Pancreas (tissue), 10 donors: ENCODE measurements at regions not wholly inside any gene's neighbourhood (a gene's known extent, or its start where the extent isn't known, plus 50 kb on each side); places are given as distances from the start of the nearest gene placed in this dataset.

ENCODE experiments used
- ATAC-seq, 4 donors: fragments of 200-7000 bp; cut with Tn5 transposase; one replicate each; pipeline versions ENCODE4 v1.8.0 to v1.9.1; 2020; ENCODE audit warnings: mild to moderate bottlenecking in 4 of 4, moderate library complexity in 4 of 4
- DNase-seq, 6 donors: peaks; one replicate each; pipeline ENCODE4 v3.0.0-alpha.2; 2020
- FAIRE-seq: peaks from 2 replicates; lab custom pipeline; 2012; peaks lifted over from hg19 to GRCh38; lab: Jason Lieb, UNC
- H3K27ac ChIP-seq, 4 donors: fragments of 200-600 bp; sonication (generic); 1 replicate in 3 of 4; 2 replicates in 1 of 4; pipeline versions ENCODE4 v1.5.0 to v1.8.0; 2020
- H3K27me3 ChIP-seq, 4 donors: fragments of 200-600 bp; one replicate each; pipeline ENCODE4 v1.8.0; 2021
- H3K36me3 ChIP-seq, 3 donors: fragments of 200-600 bp; sonication (generic) in 1 of 3; one replicate each; pipeline versions ENCODE4 v1.5.0 to v1.8.0; 2020 to 2021
- H3K4me1 ChIP-seq, 3 donors: fragments of 200-600 bp; one replicate each; pipeline ENCODE4 v1.8.0; 2021
- H3K4me3 ChIP-seq, 4 donors: fragments of 200-600 bp; sonication (generic) in 2 of 4; one replicate each; pipeline versions ENCODE4 v1.5.0 to v1.8.0; 2020 to 2021
- H3K9me3 ChIP-seq, 4 donors: fragments of 200-600 bp; one replicate each; pipeline ENCODE4 v1.8.0; 2021
- WGBS, 2 donors: extraction: QIAGEN DNeasy Blood & Tissue Kit; methylation state at CpG; one replicate each; pipeline ENCODE4 v1.1.7; 2013; 5-methylcytosine and 5-hydroxymethylcytosine counted together
- intact Hi-C, 3 donors: fragments of 100-400 bp; cut with DNase I; formaldehyde crosslinking; loops; one replicate each; pipeline versions ENCODE4 v1.11.1 to v1.14.2; 2022
- TF ChIP-seq, protein P1 (sequence below), 4 donors: fragments of 200-600 bp; sonication (generic) in 3 of 4; IDR thresholded peaks; one replicate each; pipeline versions ENCODE4 v1.5.0 to v1.8.0; 2021; ENCODE audit warnings: antibody characterized with exemption in 4 of 4
- donor health status: healthy with polysubstance abuse.
- donor health status: DM: no; HTN: no; CAD: no; lungs with moderate emphysema.
- donor health status: DM: no; HTN: no; CAD: no.
- donor health status: control.
- donor health status: control.
- donor health status: Bipolar disorder and iron deficiency.
- donor health status: DM: yes; HTN: yes; CAD: no.
- donor health status: DM: no; HTN: no; CAD: no.
- donor health status: DM: no; HTN: no; CAD: no.
- donor health status: DM: yes; HTN: yes; CAD: no.

DNA sequence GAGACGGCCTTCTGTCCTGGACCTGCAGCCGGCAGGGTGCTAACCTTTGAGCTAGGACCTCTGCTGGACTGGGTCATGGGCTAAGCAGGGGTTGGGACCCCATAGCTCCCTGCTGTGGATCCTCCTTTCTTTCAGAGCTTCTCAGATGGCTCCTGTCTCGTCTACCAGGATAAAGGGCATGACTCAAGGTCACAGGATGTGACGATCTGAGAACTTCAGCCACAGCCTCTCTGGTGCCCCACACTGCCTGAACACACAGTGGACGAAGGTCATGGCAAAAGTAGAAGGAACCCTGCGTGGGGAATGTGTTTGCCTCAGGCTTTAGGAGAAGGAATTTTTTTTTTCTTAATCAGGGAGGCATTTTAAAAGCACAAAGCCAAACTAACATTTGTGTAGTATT, 196.7 kb downstream of the TRIM29 start:
- H3K36me3 ChIP-seq: no peaks in the 10 kb centered on the region
- no peaks in the 10 kb centered on the region for H3K27me3 ChIP-seq
- intact Hi-C loops: no loop called here
- FAIRE-seq (no peak), ATAC-seq (no peak), DNase-seq (no peak)
- no peak overlapping the region for H3K27ac ChIP-seq
- TF ChIP-seq, protein P1, sequence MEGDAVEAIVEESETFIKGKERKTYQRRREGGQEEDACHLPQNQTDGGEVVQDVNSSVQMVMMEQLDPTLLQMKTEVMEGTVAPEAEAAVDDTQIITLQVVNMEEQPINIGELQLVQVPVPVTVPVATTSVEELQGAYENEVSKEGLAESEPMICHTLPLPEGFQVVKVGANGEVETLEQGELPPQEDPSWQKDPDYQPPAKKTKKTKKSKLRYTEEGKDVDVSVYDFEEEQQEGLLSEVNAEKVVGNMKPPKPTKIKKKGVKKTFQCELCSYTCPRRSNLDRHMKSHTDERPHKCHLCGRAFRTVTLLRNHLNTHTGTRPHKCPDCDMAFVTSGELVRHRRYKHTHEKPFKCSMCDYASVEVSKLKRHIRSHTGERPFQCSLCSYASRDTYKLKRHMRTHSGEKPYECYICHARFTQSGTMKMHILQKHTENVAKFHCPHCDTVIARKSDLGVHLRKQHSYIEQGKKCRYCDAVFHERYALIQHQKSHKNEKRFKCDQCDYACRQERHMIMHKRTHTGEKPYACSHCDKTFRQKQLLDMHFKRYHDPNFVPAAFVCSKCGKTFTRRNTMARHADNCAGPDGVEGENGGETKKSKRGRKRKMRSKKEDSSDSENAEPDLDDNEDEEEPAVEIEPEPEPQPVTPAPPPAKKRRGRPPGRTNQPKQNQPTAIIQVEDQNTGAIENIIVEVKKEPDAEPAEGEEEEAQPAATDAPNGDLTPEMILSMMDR (IDR thresholded peaks at IDR 0.05): no peak
- 63 to 66% methylated on average over 6 of the region's 6 CpGs for WGBS, 2 donors
- no peak overlapping the region for H3K4me3 ChIP-seq
- no peaks in the 10 kb centered on the region for H3K4me1 ChIP-seq
- no peaks in the 10 kb centered on the region for H3K9me3 ChIP-seq

- no peak overlapping the region for H3K4me3 ChIP-seq
- TF ChIP-seq, protein P1 (IDR thresholded peaks at IDR 0.05): no peak
- H3K36me3 ChIP-seq: no peaks in the 10 kb centered on the region
- no peak overlapping the region for H3K27ac ChIP-seq
- no peaks in the 10 kb centered on the region for H3K9me3 ChIP-seq
- WGBS, 2 donors: 90 to 93% methylated on average over 7 of the region's 7 CpGs
- H3K4me1 ChIP-seq: no peaks in the 10 kb centered on the region
- no peak for FAIRE-seq
- intact Hi-C loops: no loop called here
- no peaks in the 10 kb centered on the region for H3K27me3 ChIP-seq
- no peak for ATAC-seq
- no peak for DNase-seq
Observed at GRCh38 chr11:119940401-119940976, 197.4 kb downstream of the TRIM29 start.

GRCh38 chr11:119937412-119937811, 200.5 kb downstream of the TRIM29 start:
- intact Hi-C loops: no loop called here
- no peak for ATAC-seq
- TF ChIP-seq, protein P1 (IDR thresholded peaks at IDR 0.05): no peak
- H3K27ac ChIP-seq: no peak overlapping the region
- H3K4me1 ChIP-seq: no peaks in the 10 kb centered on the region
- no peaks in the 10 kb centered on the region for H3K36me3 ChIP-seq
- H3K4me3 ChIP-seq: no peak overlapping the region
- no peaks in the 10 kb centered on the region for H3K9me3 ChIP-seq
- FAIRE-seq: no peak
- 72 to 77% methylated on average over 4 of the region's 4 CpGs for WGBS, 2 donors
- no peak for DNase-seq
- H3K27me3 ChIP-seq: no peaks in the 10 kb centered on the region

DNA sequence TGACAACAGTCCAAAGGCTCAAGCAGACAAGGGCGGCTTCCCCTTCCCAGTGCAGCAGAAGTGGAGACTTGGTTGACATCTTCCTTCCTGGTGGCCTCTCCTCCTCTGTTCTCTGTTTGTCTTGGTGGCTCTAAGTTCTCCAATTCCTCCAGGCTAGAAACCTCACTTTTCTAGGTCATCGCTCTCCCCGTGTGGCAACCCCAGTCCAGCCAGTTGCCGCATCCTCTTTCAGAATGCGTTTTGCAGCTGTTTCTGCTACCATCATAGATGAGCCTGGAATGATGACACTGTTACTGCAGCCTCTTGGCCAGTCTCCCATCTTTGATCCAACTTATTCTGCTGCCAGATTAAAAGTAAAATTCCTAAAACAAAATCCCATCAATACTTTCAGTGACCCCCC, 201.5 kb downstream of the TRIM29 start:
- WGBS, 2 donors: 84% methylated on average over 5 of the region's 5 CpGs
- no peak overlapping the region for H3K4me3 ChIP-seq
- H3K27ac ChIP-seq: no peak overlapping the region
- no peak for FAIRE-seq
- DNase-seq: no peak
- no peaks in the 10 kb centered on the region for H3K27me3 ChIP-seq
- ATAC-seq: no peak
- no peaks in the 10 kb centered on the region for H3K4me1 ChIP-seq
- H3K9me3 ChIP-seq: no peaks in the 10 kb centered on the region
- no peaks in the 10 kb centered on the region for H3K36me3 ChIP-seq
- TF ChIP-seq, protein P1 (IDR thresholded peaks at IDR 0.05): no peak
- intact Hi-C loops: no loop called here

DNA sequence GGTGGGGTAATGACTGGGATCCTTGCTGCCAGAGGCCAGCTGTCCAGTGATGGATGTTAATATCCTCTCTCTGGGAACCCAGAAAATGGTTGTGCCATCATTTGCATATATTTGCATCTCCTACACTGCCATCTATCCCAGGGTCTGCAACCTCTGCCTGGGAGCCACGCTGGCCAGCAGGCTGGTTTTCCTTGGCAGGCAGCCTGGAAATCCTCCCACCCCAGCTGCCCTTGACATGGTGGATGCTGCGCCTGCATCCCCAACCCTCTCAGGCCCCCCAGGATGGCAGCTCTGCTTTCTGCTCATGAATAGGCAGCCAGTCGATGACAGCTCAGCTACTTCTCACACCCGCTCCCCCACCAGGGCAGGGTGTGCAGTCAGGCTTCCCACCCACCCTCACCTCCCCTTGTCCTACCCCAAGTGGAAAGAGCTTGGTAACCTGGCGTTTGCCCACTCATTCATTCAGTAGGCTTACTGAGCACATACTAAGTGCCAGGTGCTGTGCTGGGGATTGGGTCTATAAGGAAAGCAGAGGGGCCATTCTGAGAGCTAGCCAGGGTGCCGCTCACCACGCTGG, 202.5 kb downstream of the TRIM29 start:
- no peak for DNase-seq
- Histone ChIP-seq H3K27ac (no peak overlapping the region), H3K4me3 (no peak overlapping the region), H3K4me1 (no peaks in the 10 kb centered on the region), H3K9me3 (no peaks in the 10 kb centered on the region), H3K36me3 (no peaks in the 10 kb centered on the region), H3K27me3 (no peaks in the 10 kb centered on the region)
- TF ChIP-seq, protein P1 (IDR thresholded peaks at IDR 0.05): no peak
- ATAC-seq: no peak
- 77 to 80% methylated on average over 7 of the region's 7 CpGs for WGBS, 2 donors
- intact Hi-C loops: no loop called here
- no peak for FAIRE-seq
